ENCODE measurements at regions not wholly inside any gene's neighbourhood (a gene's known extent, or its start where the extent isn't known, plus 50 kb on each side); places are given as distances from the start of the nearest gene placed in this dataset.

- H3K4me1 ChIP-seq (ENCODE audit: insufficient read depth, low read length, poor library complexity, severe bottlenecking): no peaks in the 10 kb centered on the region
- H3K4me3 ChIP-seq (ENCODE audit: low read depth, low read length, poor library complexity, severe bottlenecking): no peak overlapping the region
- H3K9me3 ChIP-seq (ENCODE audit: low read depth, low read length, poor library complexity, severe bottlenecking): no peaks in the 10 kb centered on the region
- H3K27me3 ChIP-seq (replicated peaks; ENCODE audit: insufficient read depth, low read depth, low read length, poor library complexity): no peaks in the 10 kb centered on the region
- no peak for TF ChIP-seq EZH2 (IDR thresholded peaks at IDR 0.05; ENCODE audit: borderline replicate concordance, low read depth, low read length, poor library complexity, severe bottlenecking)
- no peak for TF ChIP-seq CTCF (conservative IDR thresholded peaks at IDR 0.05; ENCODE audit: low read depth, low read length)
- no peak for DNase-seq (ENCODE audit: low spot score)
- H3K27ac ChIP-seq (ENCODE audit: low read depth, low read length, poor library complexity, severe bottlenecking): no peak overlapping the region
- no peaks in the 10 kb centered on the region for H3K36me3 ChIP-seq (ENCODE audit: insufficient read depth, low read length, poor library complexity, severe bottlenecking)
- intact Hi-C loops (cut with micrococcal nuclease; ENCODE audit: unreplicated experiment): no loop called here
- POLR2A ChIA-PET (ENCODE audit: low non-redundant PET): no interaction called here
- CTCF ChIA-PET: no interaction called here
- no TSS peak for BruUV-seq (replicated peaks)
Measured at GRCh38 chr2:36235426-36235825, 120.2 kb upstream of the CRIM1 start.

GRCh38 chr2:36223259-36223658 lies 132.3 kb upstream of the CRIM1 start:
- H3K4me3 ChIP-seq (ENCODE audit: low read depth, low read length, poor library complexity, severe bottlenecking): no peak overlapping the region
- no peaks in the 10 kb centered on the region for H3K27me3 ChIP-seq (replicated peaks; ENCODE audit: insufficient read depth, low read depth, low read length, poor library complexity)
- H3K4me1 ChIP-seq (ENCODE audit: insufficient read depth, low read length, poor library complexity, severe bottlenecking): no peaks in the 10 kb centered on the region
- ChIA-PET POLR2A (ENCODE audit: low non-redundant PET) (no interaction called here), CTCF (no interaction called here)
- no peaks in the 10 kb centered on the region for H3K36me3 ChIP-seq (ENCODE audit: insufficient read depth, low read length, poor library complexity, severe bottlenecking)
- DNase-seq (ENCODE audit: low spot score): no peak
- H3K9me3 ChIP-seq (ENCODE audit: low read depth, low read length, poor library complexity, severe bottlenecking): no peaks in the 10 kb centered on the region
- H3K27ac ChIP-seq (ENCODE audit: low read depth, low read length, poor library complexity, severe bottlenecking): no peak overlapping the region
- intact Hi-C loops (cut with micrococcal nuclease; ENCODE audit: unreplicated experiment): no loop called here
- no TSS peak for BruUV-seq (replicated peaks)
- TF ChIP-seq CTCF (conservative IDR thresholded peaks at IDR 0.05; ENCODE audit: low read depth, low read length) (no peak), EZH2 (IDR thresholded peaks at IDR 0.05; ENCODE audit: borderline replicate concordance, low read depth, low read length, poor library complexity, severe bottlenecking) (no peak)

GRCh38 chr2:36222485-36222884 lies 133.1 kb upstream of the CRIM1 start:
- H3K4me1 ChIP-seq (ENCODE audit: insufficient read depth, low read length, poor library complexity, severe bottlenecking): no peaks in the 10 kb centered on the region
- H3K36me3 ChIP-seq (ENCODE audit: insufficient read depth, low read length, poor library complexity, severe bottlenecking): no peaks in the 10 kb centered on the region
- DNase-seq (ENCODE audit: low spot score): no peak
- POLR2A ChIA-PET (ENCODE audit: low non-redundant PET): no interaction called here
- no peaks in the 10 kb centered on the region for H3K27me3 ChIP-seq (replicated peaks; ENCODE audit: insufficient read depth, low read depth, low read length, poor library complexity)
- TF ChIP-seq EZH2 (IDR thresholded peaks at IDR 0.05; ENCODE audit: borderline replicate concordance, low read depth, low read length, poor library complexity, severe bottlenecking): no peak
- no peak for TF ChIP-seq CTCF (conservative IDR thresholded peaks at IDR 0.05; ENCODE audit: low read depth, low read length)
- intact Hi-C loops (cut with micrococcal nuclease; ENCODE audit: unreplicated experiment): no loop called here
- BruUV-seq (replicated peaks): no TSS peak
- no peak overlapping the region for H3K27ac ChIP-seq (ENCODE audit: low read depth, low read length, poor library complexity, severe bottlenecking)
- H3K9me3 ChIP-seq (ENCODE audit: low read depth, low read length, poor library complexity, severe bottlenecking): no peaks in the 10 kb centered on the region
- H3K4me3 ChIP-seq (ENCODE audit: low read depth, low read length, poor library complexity, severe bottlenecking): no peak overlapping the region
- CTCF ChIA-PET: no interaction called here
